ENCODE measurements at regions not wholly inside any gene's neighbourhood (a gene's known extent, or its start where the extent isn't known, plus 50 kb on each side); places are given as distances from the start of the nearest gene placed in this dataset.

- WGBS, result 44% methylated on average over 1 of the region's 1 CpG
- no peak for TF ChIP-seq CTCF (IDR thresholded peaks at IDR 0.05)
- no peak for TF ChIP-seq POLR2A (IDR thresholded peaks at IDR 0.05)
- TF ChIP-seq POLR2AphosphoS5 (IDR thresholded peaks at IDR 0.05), result no peak
- DNase-seq (ENCODE audit: low spot score), result no peak
- Histone ChIP-seq H3K4me3 (no peak overlapping the region), H3K4me1 (replicated peaks) (no peaks in the 10 kb centered on the region), H3K9me3 (no peaks in the 10 kb centered on the region), H3K27ac (no peak overlapping the region), H3K36me3 (no peaks in the 10 kb centered on the region), H3K27me3 (replicated peaks; ENCODE audit: insufficient read depth) (no peaks in the 10 kb centered on the region)
- intact Hi-C loops (cut with DNase I), result no loop called here
These were observed 1525.1 kb downstream of the CDH11 start for GRCh38 chr16:63596716-63597115.

GRCh38 chr16:63592852-63593251, 1529.0 kb downstream of the CDH11 start:
- no peaks in the 10 kb centered on the region for H3K9me3 ChIP-seq
- no peaks in the 10 kb centered on the region for H3K4me1 ChIP-seq (replicated peaks)
- DNase-seq (ENCODE audit: low spot score), result no peak
- WGBS, result 83% methylated on average over 3 of the region's 3 CpGs
- H3K4me3 ChIP-seq, result no peak overlapping the region
- intact Hi-C loops (cut with DNase I), result no loop called here
- TF ChIP-seq POLR2A (IDR thresholded peaks at IDR 0.05) (no peak), CTCF (IDR thresholded peaks at IDR 0.05) (no peak), POLR2AphosphoS5 (IDR thresholded peaks at IDR 0.05) (no peak)
- H3K36me3 ChIP-seq, result no peaks in the 10 kb centered on the region
- H3K27ac ChIP-seq, result no peak overlapping the region
- no peaks in the 10 kb centered on the region for H3K27me3 ChIP-seq (replicated peaks; ENCODE audit: insufficient read depth)

- DNase-seq (ENCODE audit: low spot score), result no peak
These were observed 1540.3 kb downstream of the CDH11 start for GRCh38 chr16:63581570-63581969.

GRCh38 chr16:63578791-63579190, 1542.6 kb upstream of the CDH8 start:
- Histone ChIP-seq H3K27ac (no peak overlapping the region), H3K36me3 (no peaks in the 10 kb centered on the region), H3K9me3 (no peaks in the 10 kb centered on the region), H3K27me3 (replicated peaks; ENCODE audit: insufficient read depth) (no peaks in the 10 kb centered on the region), H3K4me1 (replicated peaks) (no peaks in the 10 kb centered on the region), H3K4me3 (no peak overlapping the region)
- DNase-seq (ENCODE audit: low spot score), result no peak
- intact Hi-C loops (cut with DNase I), result no loop called here
- TF ChIP-seq POLR2A (IDR thresholded peaks at IDR 0.05) (no peak), POLR2AphosphoS5 (IDR thresholded peaks at IDR 0.05) (no peak), CTCF (IDR thresholded peaks at IDR 0.05) (no peak)
- WGBS, result 42% methylated on average over 1 of the region's 1 CpG

More at GRCh38 chr16:63581570-63581969, 1540.3 kb downstream of the CDH11 start:
- H3K27ac ChIP-seq, result no peak overlapping the region
- WGBS, result 68% methylated on average over 5 of the region's 5 CpGs
- no peaks in the 10 kb centered on the region for H3K36me3 ChIP-seq
- intact Hi-C loops (cut with DNase I), result no loop called here
- no peak overlapping the region for H3K4me3 ChIP-seq
- no peaks in the 10 kb centered on the region for H3K9me3 ChIP-seq
- no peaks in the 10 kb centered on the region for H3K27me3 ChIP-seq (replicated peaks; ENCODE audit: insufficient read depth)
- TF ChIP-seq POLR2AphosphoS5 (IDR thresholded peaks at IDR 0.05) (no peak), POLR2A (IDR thresholded peaks at IDR 0.05) (no peak), CTCF (IDR thresholded peaks at IDR 0.05) (no peak)
- H3K4me1 ChIP-seq (replicated peaks), result no peaks in the 10 kb centered on the region

GRCh38 chr16:63577891-63578290, 1541.7 kb upstream of the CDH8 start:
- H3K4me1 ChIP-seq (replicated peaks), result no peaks in the 10 kb centered on the region
- no peaks in the 10 kb centered on the region for H3K27me3 ChIP-seq (replicated peaks; ENCODE audit: insufficient read depth)
- H3K9me3 ChIP-seq, result no peaks in the 10 kb centered on the region
- no peak overlapping the region for H3K4me3 ChIP-seq
- TF ChIP-seq CTCF (IDR thresholded peaks at IDR 0.05) (no peak), POLR2AphosphoS5 (IDR thresholded peaks at IDR 0.05) (no peak)
- H3K36me3 ChIP-seq, result no peaks in the 10 kb centered on the region
- no peak overlapping the region for H3K27ac ChIP-seq
- intact Hi-C loops (cut with DNase I), result no loop called here
- no peak for DNase-seq (ENCODE audit: low spot score)

Data from prostate gland (tissue), 2 donors.